GOT3 (cell line): ENCODE measurements at regions not wholly inside any gene's neighbourhood (a gene's known extent, or its start where the extent isn't known, plus 50 kb on each side); places are given as distances from the start of the nearest gene placed in this dataset.

Source experiments
- DNase-seq: peaks from one replicate; lab custom pipeline; 2025; ENCODE audit warnings: mixed read lengths; lab: John Stamatoyannopoulos, UW

- DNase-seq = no peak
Observed at GRCh38 chr5:93057311-93057710, 523.7 kb downstream of the NR2F1-AS1 start.

- DNase-seq = no peak
Observed at GRCh38 chr5:93055971-93056370, 525.0 kb downstream of the NR2F1-AS1 start.

DNA sequence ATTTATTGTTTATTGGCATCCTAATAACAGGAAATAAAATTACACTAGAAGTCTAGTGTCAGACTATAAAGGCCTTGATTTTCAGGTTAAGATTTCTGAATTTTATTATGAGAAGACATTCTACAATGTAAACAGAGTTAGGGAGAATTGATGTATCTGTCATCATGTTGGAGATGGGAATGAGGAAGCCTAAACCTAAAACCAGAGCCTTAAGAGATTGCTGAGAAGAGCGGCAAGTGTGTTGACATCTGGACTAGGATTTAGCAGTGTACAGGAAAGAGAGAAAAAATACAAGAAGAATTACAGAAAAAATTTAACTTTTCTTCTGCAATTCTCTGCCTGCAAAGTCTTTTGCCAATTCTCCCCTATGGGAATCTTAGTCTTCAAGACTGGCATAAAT, 525.5 kb downstream of the NR2F1-AS1 start:
- DNase-seq = no peak

GRCh38 chr5:93054424-93055163, 526.4 kb downstream of the NR2F1-AS1 start:
- DNase-seq = no peak

GRCh38 chr5:93053825-93054224, 527.2 kb downstream of the NR2F1-AS1 start:
- no peak for DNase-seq

DNA sequence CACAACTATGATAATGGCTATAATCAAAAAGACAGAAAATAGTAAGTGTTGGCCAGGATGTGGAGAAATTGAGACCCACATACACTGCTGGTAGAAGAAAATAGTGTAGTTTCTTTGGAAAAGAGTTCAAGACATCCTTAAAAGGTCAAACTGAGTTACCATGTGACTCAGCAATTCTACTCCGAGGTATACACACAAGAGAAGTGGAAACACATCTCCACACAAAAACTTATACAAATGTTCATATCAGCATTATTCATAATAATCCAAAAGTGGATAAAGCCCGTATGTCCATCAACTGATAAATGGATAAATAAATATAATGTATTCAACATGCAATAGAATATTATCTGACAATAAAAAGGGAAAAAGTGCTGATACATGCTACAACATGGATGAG, 532.2 kb downstream of the NR2F1-AS1 start:
- DNase-seq = no peak

DNA sequence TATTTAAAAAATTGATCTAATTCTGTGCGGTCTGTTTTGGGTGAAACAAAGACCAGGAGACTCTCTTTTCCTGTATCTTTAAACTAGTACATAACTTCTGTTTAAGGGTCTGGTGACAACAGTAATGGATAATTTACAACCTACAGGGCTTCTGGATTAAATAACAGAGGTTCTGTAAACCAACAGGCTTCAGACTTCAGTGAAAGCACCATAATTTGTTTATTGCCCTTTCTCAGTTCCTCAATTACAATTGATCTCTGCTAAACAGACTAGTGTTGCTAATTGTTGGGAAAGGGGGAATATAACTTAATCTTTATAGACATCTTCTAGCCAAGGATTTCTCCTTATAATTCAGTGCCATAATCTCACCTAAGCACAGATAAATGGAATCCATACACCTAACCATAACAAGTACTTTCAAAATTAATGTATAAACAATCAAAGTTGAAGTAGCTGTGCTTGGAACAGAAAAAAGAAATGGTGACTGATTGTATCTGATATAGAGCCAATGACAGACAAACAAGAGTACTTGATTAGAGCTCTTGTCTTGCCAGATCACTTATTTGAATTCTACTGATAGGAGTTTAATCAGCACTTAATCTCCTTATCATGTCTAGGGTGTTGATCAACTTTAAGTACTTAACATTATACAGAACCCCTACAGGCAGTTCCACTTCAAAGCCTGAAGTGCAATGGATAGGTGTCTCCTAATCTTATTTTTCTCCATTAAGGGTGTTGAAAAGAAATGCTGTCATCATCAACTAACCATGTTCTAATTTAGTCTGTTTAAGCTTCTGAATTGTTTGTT, 536.0 kb downstream of the NR2F1-AS1 start:
- no peak for DNase-seq

DNA sequence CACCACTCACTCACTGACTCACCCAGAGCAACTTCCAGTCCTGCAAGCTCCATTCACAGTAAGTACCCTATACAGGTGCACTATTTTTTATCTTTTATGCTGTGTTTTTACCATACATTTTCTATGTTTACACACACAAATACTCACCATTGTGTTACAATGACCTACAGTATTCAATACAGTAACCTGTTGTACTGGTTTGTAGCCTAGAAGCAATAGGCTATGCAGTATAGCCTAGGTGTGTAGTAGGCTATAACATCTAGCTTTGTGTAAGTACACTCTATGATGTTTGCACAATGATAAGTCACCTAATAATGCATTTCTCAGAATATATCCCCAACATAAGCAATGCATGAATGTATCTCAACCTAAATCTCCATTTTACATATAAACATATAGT, 541.1 kb downstream of the NR2F1-AS1 start:
- DNase-seq = no peak

- no peak for DNase-seq
Observed at GRCh38 chr5:93034621-93035590, 546.1 kb downstream of the NR2F1-AS1 start.

- no peak for DNase-seq
Observed at GRCh38 chr5:93022796-93023447, 558.1 kb downstream of the NR2F1-AS1 start.

DNA sequence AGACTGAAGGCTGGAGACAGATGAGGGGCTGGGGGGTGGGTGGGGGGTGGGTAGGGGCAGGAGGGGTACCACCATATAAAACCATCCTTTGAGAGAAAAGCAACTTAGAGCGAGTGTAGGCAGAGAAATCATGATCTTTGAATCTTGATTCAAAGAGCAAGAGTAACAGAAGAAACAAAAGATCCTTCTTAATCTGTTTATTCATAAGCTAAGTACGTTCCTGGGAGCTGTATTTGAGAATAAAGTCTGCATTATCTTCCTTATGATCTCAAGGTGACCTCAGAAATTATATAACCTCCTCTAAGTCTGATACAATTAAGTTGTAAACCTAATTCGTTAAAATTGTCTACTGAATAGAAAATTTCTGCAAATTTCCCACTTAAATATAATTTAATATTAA, 558.8 kb downstream of the NR2F1-AS1 start:
- no peak for DNase-seq

DNA sequence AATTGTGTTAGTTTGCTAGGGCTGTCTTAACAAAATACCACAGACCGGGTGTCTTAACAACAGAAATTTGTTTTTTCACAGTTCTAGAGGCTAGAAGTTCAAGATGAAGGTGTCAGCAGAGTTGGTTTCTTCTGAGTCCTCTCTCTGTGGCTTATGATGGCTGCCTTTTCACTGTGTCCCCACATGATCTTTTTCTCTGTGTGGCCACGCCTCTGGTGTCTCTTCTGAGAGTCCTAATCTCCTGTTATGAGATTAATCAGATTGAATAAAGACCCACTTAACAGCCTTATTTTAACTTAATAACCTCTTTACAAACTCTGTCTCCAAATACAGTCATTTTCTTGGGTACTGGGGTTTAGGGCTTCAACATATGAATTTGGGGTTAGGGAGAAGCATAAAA, 561.1 kb downstream of the NR2F1-AS1 start:
- DNase-seq = no peak

DNA sequence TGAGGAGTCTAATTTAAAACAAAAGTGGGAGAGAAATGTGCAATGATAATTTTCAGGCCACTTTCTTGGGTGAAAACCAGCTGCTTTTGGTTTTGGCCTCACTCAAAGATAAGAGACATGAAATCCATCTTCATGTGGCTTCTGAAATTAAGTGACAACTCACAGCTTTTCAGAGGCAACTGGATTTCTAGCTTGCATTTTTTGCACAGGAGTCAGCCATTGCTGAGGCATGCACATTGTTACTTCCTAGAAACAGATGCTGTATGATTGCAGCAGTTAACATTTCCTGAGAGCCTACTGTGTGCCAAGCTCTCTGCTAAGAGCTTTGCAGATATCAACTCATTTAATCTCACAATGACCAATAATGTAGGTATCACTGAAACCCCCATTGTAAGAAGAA, 562.6 kb downstream of the NR2F1-AS1 start:
- no peak for DNase-seq

DNA sequence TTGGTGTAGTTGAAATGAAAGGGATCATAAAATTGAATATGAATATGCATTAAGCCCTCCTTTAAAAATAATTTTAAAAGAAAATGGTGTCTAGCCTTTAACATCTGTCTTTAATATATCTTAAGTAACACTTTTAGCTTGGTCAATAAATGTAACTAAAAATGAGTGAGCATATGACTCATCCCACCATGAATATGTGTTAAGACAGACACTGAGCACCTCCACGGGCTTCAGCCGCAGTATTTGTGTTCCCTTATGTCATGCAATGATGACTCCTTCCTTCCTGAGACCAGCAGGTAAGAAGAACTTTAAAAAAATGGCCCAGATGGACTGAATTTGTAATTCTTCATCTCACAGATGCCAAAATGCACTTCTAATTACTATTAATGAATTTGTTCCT, 563.2 kb downstream of the NR2F1-AS1 start:
- DNase-seq = no peak

DNA sequence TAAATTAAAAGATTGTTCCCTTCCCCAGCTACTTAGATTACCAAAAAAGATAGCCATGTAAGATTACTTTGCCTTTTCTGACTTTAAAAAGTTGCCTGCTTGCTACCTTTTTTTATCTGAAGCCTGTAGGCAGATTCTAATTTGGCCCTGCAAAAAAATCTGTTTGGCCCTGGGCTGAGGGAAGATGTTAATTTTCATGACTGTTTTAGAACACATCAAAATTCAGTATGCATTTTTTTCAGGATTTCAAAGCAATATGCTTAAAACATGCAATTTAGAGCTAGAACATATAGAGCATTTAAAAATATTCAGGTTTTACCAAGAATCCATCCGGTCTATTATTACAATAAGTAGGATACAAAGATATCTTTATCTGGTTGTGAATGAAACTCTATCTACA, 563.6 kb downstream of the NR2F1-AS1 start:
- DNase-seq = no peak

GRCh38 chr5:93010616-93011015, 570.4 kb downstream of the NR2F1-AS1 start:
- DNase-seq = no peak

GRCh38 chr5:93010037-93010436, 571.0 kb downstream of the NR2F1-AS1 start:
- no peak for DNase-seq

DNA sequence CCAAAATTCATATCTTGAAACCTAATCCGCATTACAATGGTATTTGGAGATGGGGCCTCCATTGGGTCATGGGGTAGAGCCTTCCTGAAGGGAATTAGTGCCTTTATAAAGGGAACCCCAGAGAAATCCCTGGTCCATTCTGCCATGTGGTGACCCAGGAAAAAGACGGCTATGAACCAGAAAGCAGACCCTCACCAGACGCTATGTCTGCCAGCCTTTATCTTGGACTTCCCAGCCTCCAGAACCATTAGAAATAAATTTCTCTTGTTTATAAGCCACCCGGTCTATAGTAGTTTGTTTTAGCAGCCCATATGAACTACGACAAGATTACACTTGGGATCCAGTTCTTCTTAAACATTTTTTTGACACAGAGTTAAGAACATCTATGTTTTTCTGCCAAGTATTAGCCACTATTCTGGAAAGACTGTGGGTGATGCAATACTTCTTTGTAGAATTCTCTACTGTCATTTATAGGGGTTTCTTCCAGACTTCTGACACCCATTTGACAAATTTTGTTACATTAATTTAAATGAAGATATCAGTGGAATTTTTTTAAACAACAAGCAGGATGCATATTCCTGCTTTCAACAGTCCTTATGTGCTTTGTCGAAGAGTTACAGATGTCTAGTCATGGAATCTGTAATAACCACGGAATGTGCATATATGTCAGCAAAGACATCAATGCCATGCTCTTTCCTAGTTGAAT, 572.4 kb downstream of the NR2F1-AS1 start:
- no peak for DNase-seq

GRCh38 chr5:93006915-93007314, 574.1 kb downstream of the NR2F1-AS1 start:
- no peak for DNase-seq

DNA sequence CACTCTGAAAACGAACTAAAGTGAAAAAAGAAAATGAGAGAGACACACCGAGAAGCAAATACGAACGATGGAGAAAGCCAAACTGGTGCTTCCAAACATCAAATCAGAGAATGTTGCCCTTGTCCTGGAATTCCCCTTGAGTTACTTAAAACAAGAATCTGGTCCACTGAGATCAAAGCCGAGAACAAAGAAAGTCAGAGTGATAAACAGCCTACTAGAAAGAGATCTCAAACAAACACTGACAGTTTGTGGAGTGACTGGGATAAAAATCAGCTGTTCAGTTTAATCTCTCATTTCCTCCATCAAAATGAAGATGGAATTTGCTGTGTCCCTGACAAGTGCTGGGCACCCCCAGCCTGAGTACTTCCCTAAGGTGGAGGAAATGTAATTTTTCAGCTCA, 582.6 kb downstream of the NR2F1-AS1 start:
- DNase-seq = no peak

DNA sequence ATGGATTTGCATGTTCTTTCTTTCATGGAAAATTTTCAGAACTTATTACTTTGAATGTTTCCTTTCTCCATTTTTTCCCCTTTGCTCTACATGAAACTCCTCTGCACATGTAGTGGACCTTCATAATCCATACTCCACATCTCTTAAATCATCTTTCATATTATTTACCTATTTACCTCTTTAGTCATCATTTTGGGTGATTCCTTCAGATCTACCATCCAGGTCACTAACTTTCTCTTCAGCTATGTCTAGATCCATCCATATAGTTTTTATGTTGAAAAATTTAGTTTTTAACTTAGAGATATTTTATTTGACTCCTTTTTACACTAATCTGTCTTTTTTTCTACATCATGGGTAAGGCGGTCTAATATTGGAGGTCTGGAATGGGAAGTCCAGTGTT, 586.6 kb downstream of the NR2F1-AS1 start:
- no peak for DNase-seq
